HEK293 (cell line): ENCODE measurements at regions not wholly inside any gene's neighbourhood (a gene's known extent, or its start where the extent isn't known, plus 50 kb on each side); places are given as distances from the start of the nearest gene placed in this dataset.

Experiments used
- CTCF ChIA-PET: fragments of 350-600 bp; formaldehyde crosslinking; extraction: SDS; loops from one replicate; lab custom pipeline; 2021; ENCODE audit warnings: antibody characterized with exemption; lab: Yijun Ruan, JAX
- POLR2A ChIA-PET: fragments of 300-600 bp; formaldehyde crosslinking; extraction: SDS; loops from one replicate; lab custom pipeline; 2020; ENCODE audit warnings: antibody characterized with exemption, inconsistent platforms; lab: Yijun Ruan, JAX
- H3K27ac ChIP-seq: fragments of 200-500 bp; sonication (Bioruptor generic); 2 replicates; pipeline ENCODE4 v1.5.1; 2014; ENCODE audit warnings: low read depth, low read length, control low read depth, inconsistent platforms; ENCODE audit errors: extremely low read depth
- H3K36me3 ChIP-seq, 2 experiments: fragments of 200-500 bp in 1 of 2; sonication (Bioruptor generic) in 1 of 2; 1 replicate in 1 of 2; 2 replicates in 1 of 2; pipeline ENCODE4 v1.5.1; 2014 to 2017; ENCODE audit warnings: inconsistent platforms in 2 of 2, low read length in 2 of 2; ENCODE audit not compliant: control insufficient read depth in 2 of 2, insufficient read depth in 1 of 2
- H3K4me1 ChIP-seq: fragments of 200-500 bp; sonication (Bioruptor generic); 2 replicates; pipeline ENCODE4 v1.5.1; 2014; ENCODE audit warnings: mild to moderate bottlenecking, low read length, inconsistent platforms; ENCODE audit not compliant: control insufficient read depth, insufficient read depth
- H3K4me3 ChIP-seq: 2 replicates; pipeline ENCODE4 v1.5.1; 2011; ENCODE audit warnings: low read depth, mild to moderate bottlenecking, control low read depth, low read length, moderate library complexity
- H3K9me3 ChIP-seq: fragments of 200-500 bp; sonication (Bioruptor generic); 2 replicates; pipeline ENCODE4 v1.5.1; 2014; ENCODE audit warnings: low read depth, low read length, inconsistent platforms; ENCODE audit not compliant: control insufficient read depth, insufficient read depth
- EGR2 ChIP-seq: fragments of 450-650 bp; formaldehyde crosslinking; IDR thresholded peaks from 2 replicates; pipeline ENCODE4 v1.5.1; 2016; ENCODE audit warnings: low read depth, missing biosample characterization, missing genetic modification characterization
- GLIS1 ChIP-seq: fragments of 450-650 bp; formaldehyde crosslinking; IDR thresholded peaks from 2 replicates; pipeline ENCODE4 v1.5.1; 2016; ENCODE audit warnings: missing biosample characterization, missing genetic modification characterization
- HOXD13 ChIP-seq: sonication (generic); formaldehyde crosslinking; IDR thresholded peaks from 2 replicates; pipeline ENCODE4 v1.8.0; 2022; ENCODE audit warnings: missing genetic modification reagents, borderline replicate concordance
- KLF16 ChIP-seq: fragments of 450-650 bp; formaldehyde crosslinking; IDR thresholded peaks from 2 replicates; pipeline ENCODE4 v1.5.1; 2017; ENCODE audit warnings: missing biosample characterization, missing genetic modification characterization
- PRDM10 ChIP-seq: fragments of 450-650 bp; formaldehyde crosslinking; IDR thresholded peaks from 2 replicates; pipeline ENCODE4 v1.5.1; 2016; ENCODE audit warnings: missing biosample characterization, missing genetic modification characterization
- SCRT1 ChIP-seq: fragments of 450-650 bp; formaldehyde crosslinking; IDR thresholded peaks from 2 replicates; pipeline ENCODE4 v1.5.1; 2016; ENCODE audit warnings: missing biosample characterization, missing genetic modification characterization, borderline replicate concordance
- SCRT2 ChIP-seq: fragments of 450-650 bp; formaldehyde crosslinking; IDR thresholded peaks from 2 replicates; pipeline ENCODE4 v1.5.1; 2016; ENCODE audit warnings: missing biosample characterization, missing genetic modification characterization
- ZBTB7A ChIP-seq: fragments of 450-650 bp; formaldehyde crosslinking; IDR thresholded peaks from 2 replicates; pipeline ENCODE4 v1.5.1; 2016; ENCODE audit warnings: low read depth, missing biosample characterization, missing genetic modification characterization
- ZNF146 ChIP-seq: fragments of 450-650 bp; formaldehyde crosslinking; IDR thresholded peaks from 2 replicates; pipeline ENCODE4 v1.5.1; 2016; ENCODE audit warnings: missing biosample characterization, missing genetic modification characterization
- ZNF157 ChIP-seq: fragments of 450-650 bp; formaldehyde crosslinking; IDR thresholded peaks from 2 replicates; pipeline ENCODE4 v1.5.1; 2016; ENCODE audit warnings: missing biosample characterization, missing genetic modification characterization
- ZNF19 ChIP-seq: fragments of 450-650 bp; formaldehyde crosslinking; IDR thresholded peaks from 2 replicates; pipeline ENCODE4; 2016; ENCODE audit warnings: missing biosample characterization, missing genetic modification characterization, low read depth
- ZNF202 ChIP-seq: fragments of 450-650 bp; formaldehyde crosslinking; IDR thresholded peaks from 2 replicates; pipeline ENCODE4 v1.5.1; 2016; ENCODE audit warnings: missing biosample characterization, missing genetic modification characterization, borderline replicate concordance
- ZNF214 ChIP-seq: fragments of 450-650 bp; formaldehyde crosslinking; IDR thresholded peaks from 2 replicates; pipeline ENCODE4 v1.5.1; 2017; ENCODE audit warnings: missing biosample characterization, mild to moderate bottlenecking, missing genetic modification characterization, borderline replicate concordance
- ZNF248 ChIP-seq: fragments of 450-650 bp; formaldehyde crosslinking; IDR thresholded peaks from 2 replicates; pipeline ENCODE4 v1.5.1; 2017; ENCODE audit warnings: missing biosample characterization, missing genetic modification characterization
- ZNF391 ChIP-seq: fragments of 450-650 bp; formaldehyde crosslinking; IDR thresholded peaks from 2 replicates; pipeline ENCODE4 v1.5.1; 2016; ENCODE audit warnings: low read depth, missing biosample characterization, missing genetic modification characterization, borderline replicate concordance
- ZNF449 ChIP-seq: fragments of 450-650 bp; formaldehyde crosslinking; IDR thresholded peaks from 2 replicates; pipeline ENCODE4 v1.5.1; 2017; ENCODE audit warnings: missing biosample characterization, mild to moderate bottlenecking, missing genetic modification characterization, moderate library complexity
- ZNF560 ChIP-seq: fragments of 450-650 bp; formaldehyde crosslinking; IDR thresholded peaks from 2 replicates; pipeline ENCODE4 v1.5.1; 2017; ENCODE audit warnings: missing biosample characterization, missing genetic modification characterization, borderline replicate concordance
- ZNF561 ChIP-seq: fragments of 450-650 bp; IDR thresholded peaks from 2 replicates; pipeline ENCODE4 v1.5.1; 2018; ENCODE audit warnings: missing biosample characterization, missing genetic modification characterization, borderline replicate concordance
- ZNF580 ChIP-seq: fragments of 450-650 bp; formaldehyde crosslinking; IDR thresholded peaks from 2 replicates; pipeline ENCODE4 v1.5.1; 2016; ENCODE audit warnings: missing biosample characterization, missing genetic modification characterization
- ZNF623 ChIP-seq: fragments of 450-650 bp; formaldehyde crosslinking; IDR thresholded peaks from 2 replicates; pipeline ENCODE4 v1.5.1; 2016; ENCODE audit warnings: missing biosample characterization, missing genetic modification characterization
- ZNF626 ChIP-seq: fragments of 450-650 bp; sonication (Bioruptor Pico); formaldehyde crosslinking; IDR thresholded peaks from 2 replicates; pipeline ENCODE4 v1.5.1; 2018; ENCODE audit warnings: missing biosample characterization, missing genetic modification characterization, inconsistent platforms
- ZNF664 ChIP-seq: fragments of 450-650 bp; formaldehyde crosslinking; IDR thresholded peaks from 2 replicates; pipeline ENCODE4 v1.5.1; 2016; ENCODE audit warnings: missing biosample characterization, missing genetic modification characterization
- ZNF747 ChIP-seq: fragments of 450-650 bp; formaldehyde crosslinking; IDR thresholded peaks from 2 replicates; pipeline ENCODE4 v1.5.1; 2016; ENCODE audit warnings: missing biosample characterization, missing genetic modification characterization
- ZNF785 ChIP-seq: fragments of 450-650 bp; formaldehyde crosslinking; IDR thresholded peaks from 2 replicates; pipeline ENCODE4 v1.5.1; 2016; ENCODE audit warnings: missing biosample characterization, missing genetic modification characterization
- ZNF837 ChIP-seq: fragments of 450-650 bp; formaldehyde crosslinking; IDR thresholded peaks from 2 replicates; pipeline ENCODE4 v1.5.1; 2016; ENCODE audit warnings: missing biosample characterization, missing genetic modification characterization
- ZSCAN30 ChIP-seq: fragments of 450-650 bp; IDR thresholded peaks from 2 replicates; pipeline ENCODE4 v1.5.1; 2018; ENCODE audit warnings: missing biosample characterization, mild to moderate bottlenecking, missing genetic modification characterization, moderate library complexity
- TF ChIP-seq, protein P1 (sequence below): fragments of 450-650 bp; formaldehyde crosslinking; IDR thresholded peaks from 2 replicates; pipeline ENCODE4 v1.5.1; 2017; ENCODE audit warnings: missing biosample characterization, missing genetic modification characterization
- TF ChIP-seq, protein P2 (sequence below): fragments of 450-650 bp; formaldehyde crosslinking; IDR thresholded peaks from 2 replicates; pipeline ENCODE4 v1.5.1; 2016; ENCODE audit warnings: missing biosample characterization, missing genetic modification characterization
- TF ChIP-seq, protein P3 (sequence below): fragments of 450-650 bp; formaldehyde crosslinking; IDR thresholded peaks from 2 replicates; pipeline ENCODE4 v1.5.1; 2016; ENCODE audit warnings: missing biosample characterization, missing genetic modification characterization

GRCh38 chr12:124393831-124394230 is 98.9 kb downstream of the RFLNA start (continued):
- TF ChIP-seq HOXD13 (CRISPR knock-in tag): no peak

- peaks cover 0 to 40% of the 10 kb centered on the region in 2 experiments; a peak in 1 of 3 replicates for H3K36me3 ChIP-seq
- H3K9me3 ChIP-seq: no peaks in the 10 kb centered on the region
- POLR2A ChIA-PET: no interaction called here
- H3K27ac ChIP-seq: no peak overlapping the region
- peaks cover 15% of the 10 kb centered on the region for H3K4me1 ChIP-seq
- CTCF ChIA-PET: interaction anchor here (0.5 to 1.8 kb wide), 3 partner anchors 26 to 357 kb away, joined by 3 to 7 read pairs (median 3); no protein-coding TSS in a partner anchor
- no peak overlapping the region for H3K4me3 ChIP-seq
- no peak for TF ChIP-seq ZNF664 (tag by site-specific recombination)
- TF ChIP-seq ZNF202 (tag by site-specific recombination): no peak
- TF ChIP-seq ZBTB7A (tag by site-specific recombination): no peak
- TF ChIP-seq, protein P1, sequence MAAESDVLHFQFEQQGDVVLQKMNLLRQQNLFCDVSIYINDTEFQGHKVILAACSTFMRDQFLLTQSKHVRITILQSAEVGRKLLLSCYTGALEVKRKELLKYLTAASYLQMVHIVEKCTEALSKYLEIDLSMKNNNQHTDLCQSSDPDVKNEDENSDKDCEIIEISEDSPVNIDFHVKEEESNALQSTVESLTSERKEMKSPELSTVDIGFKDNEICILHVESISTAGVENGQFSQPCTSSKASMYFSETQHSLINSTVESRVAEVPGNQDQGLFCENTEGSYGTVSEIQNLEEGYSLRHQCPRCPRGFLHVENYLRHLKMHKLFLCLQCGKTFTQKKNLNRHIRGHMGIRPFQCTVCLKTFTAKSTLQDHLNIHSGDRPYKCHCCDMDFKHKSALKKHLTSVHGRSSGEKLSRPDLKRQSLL: no peak
- TF ChIP-seq ZNF391: no peak
- TF ChIP-seq SCRT2 (tag by site-specific recombination): peak; percentile 63
- peak; percentile 92 for TF ChIP-seq ZNF623
- no peak for TF ChIP-seq ZNF747 (tag by site-specific recombination)
- TF ChIP-seq SCRT1 (tag by site-specific recombination): peak; percentile 43; the same call in 1 of the 2 replicates
- TF ChIP-seq, protein P2, sequence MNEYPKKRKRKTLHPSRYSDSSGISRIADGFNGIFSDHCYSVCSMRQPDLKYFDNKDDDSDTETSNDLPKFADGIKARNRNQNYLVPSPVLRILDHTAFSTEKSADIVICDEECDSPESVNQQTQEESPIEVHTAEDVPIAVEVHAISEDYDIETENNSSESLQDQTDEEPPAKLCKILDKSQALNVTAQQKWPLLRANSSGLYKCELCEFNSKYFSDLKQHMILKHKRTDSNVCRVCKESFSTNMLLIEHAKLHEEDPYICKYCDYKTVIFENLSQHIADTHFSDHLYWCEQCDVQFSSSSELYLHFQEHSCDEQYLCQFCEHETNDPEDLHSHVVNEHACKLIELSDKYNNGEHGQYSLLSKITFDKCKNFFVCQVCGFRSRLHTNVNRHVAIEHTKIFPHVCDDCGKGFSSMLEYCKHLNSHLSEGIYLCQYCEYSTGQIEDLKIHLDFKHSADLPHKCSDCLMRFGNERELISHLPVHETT (tag by site-specific recombination): no peak
- TF ChIP-seq ZNF785 (tag by site-specific recombination): no peak
- TF ChIP-seq ZSCAN30 (tag by site-specific recombination): no peak
- TF ChIP-seq ZNF449 (tag by site-specific recombination): no peak
- no peak for TF ChIP-seq ZNF580 (tag by site-specific recombination)
- TF ChIP-seq ZNF248 (tag by site-specific recombination): no peak
- no peak for TF ChIP-seq ZNF214
- no peak for TF ChIP-seq ZNF561 (tag by site-specific recombination)
- no peak for TF ChIP-seq ZNF19 (tag by site-specific recombination)
- no peak for TF ChIP-seq PRDM10 (tag by site-specific recombination)
- no peak for TF ChIP-seq KLF16 (tag by site-specific recombination)
- no peak for TF ChIP-seq ZNF837 (tag by site-specific recombination)
- no peak for TF ChIP-seq ZNF146
- TF ChIP-seq, protein P3, sequence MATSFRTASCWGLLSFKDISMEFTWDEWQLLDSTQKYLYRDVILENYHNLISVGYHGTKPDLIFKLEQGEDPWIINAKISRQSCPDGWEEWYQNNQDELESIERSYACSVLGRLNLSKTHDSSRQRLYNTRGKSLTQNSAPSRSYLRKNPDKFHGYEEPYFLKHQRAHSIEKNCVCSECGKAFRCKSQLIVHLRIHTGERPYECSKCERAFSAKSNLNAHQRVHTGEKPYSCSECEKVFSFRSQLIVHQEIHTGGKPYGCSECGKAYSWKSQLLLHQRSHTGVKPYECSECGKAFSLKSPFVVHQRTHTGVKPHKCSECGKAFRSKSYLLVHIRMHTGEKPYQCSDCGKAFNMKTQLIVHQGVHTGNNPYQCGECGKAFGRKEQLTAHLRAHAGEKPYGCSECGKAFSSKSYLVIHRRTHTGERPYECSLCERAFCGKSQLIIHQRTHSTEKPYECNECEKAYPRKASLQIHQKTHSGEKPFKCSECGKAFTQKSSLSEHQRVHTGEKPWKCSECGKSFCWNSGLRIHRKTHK: no peak
- no peak for TF ChIP-seq ZNF560 (tag by site-specific recombination)
- no peak for TF ChIP-seq ZNF157
- 0 out of 2 replicates have a peak, but pooled peaks have one; percentile 13 for TF ChIP-seq GLIS1 (tag by site-specific recombination)
- no peak for TF ChIP-seq ZNF626 (tag by site-specific recombination)
- TF ChIP-seq EGR2 (tag by site-specific recombination): 0 out of 2 replicates have a peak, but pooled peaks have one; percentile 5
Measured at GRCh38 chr12:124393414-124393790, 98.5 kb downstream of the RFLNA start.
